SK-N-DZ (cell line): ENCODE measurements at regions not wholly inside any gene's neighbourhood (a gene's known extent, or its start where the extent isn't known, plus 50 kb on each side); places are given as distances from the start of the nearest gene placed in this dataset.

Experiments used
- DNase-seq: peaks from one replicate; pipeline ENCODE4 v3.0.0-alpha.2; 2015; ENCODE audit warnings: low spot score

- DNase-seq = peak; percentile 35
Measured at GRCh38 chr18:42261731-42262130, 306.7 kb downstream of the PIK3C3 start.

- no peak for DNase-seq
Measured at GRCh38 chr18:42264497-42264896, 309.5 kb downstream of the PIK3C3 start.

- no peak for DNase-seq
Measured at GRCh38 chr18:42268186-42268725, 313.2 kb downstream of the PIK3C3 start.

- peak; percentile 57 for DNase-seq
Measured at GRCh38 chr18:42268798-42269197, 313.8 kb downstream of the PIK3C3 start.

- no peak for DNase-seq
Measured at GRCh38 chr18:42271647-42272414, 316.8 kb downstream of the PIK3C3 start.

- peak; percentile 64 for DNase-seq
Measured at GRCh38 chr18:42274488-42275137, 319.6 kb downstream of the PIK3C3 start.

- DNase-seq = no peak
Measured at GRCh38 chr18:42275138-42275535, 320.1 kb downstream of the PIK3C3 start.

GRCh38 chr18:42275949-42276730 is 321.1 kb downstream of the PIK3C3 start:
- no peak for DNase-seq

GRCh38 chr18:42281124-42281523 is 326.1 kb downstream of the PIK3C3 start:
- no peak for DNase-seq

- no peak for DNase-seq
Measured at GRCh38 chr18:42281851-42282250, 326.8 kb downstream of the PIK3C3 start.

- DNase-seq = no peak
Measured at GRCh38 chr18:42287047-42287446, 332.0 kb downstream of the PIK3C3 start.

GRCh38 chr18:42288129-42288528 is 333.1 kb downstream of the PIK3C3 start:
- DNase-seq = no peak

GRCh38 chr18:42289526-42289925 is 334.5 kb downstream of the PIK3C3 start:
- DNase-seq = no peak

GRCh38 chr18:42290318-42291307 is 335.6 kb downstream of the PIK3C3 start:
- DNase-seq = no peak

- no peak for DNase-seq
Measured at GRCh38 chr18:42292654-42293053, 337.6 kb downstream of the PIK3C3 start.

- no peak for DNase-seq
Measured at GRCh38 chr18:42296192-42296591, 341.2 kb downstream of the PIK3C3 start.

- no peak for DNase-seq
Measured at GRCh38 chr18:42296723-42297122, 341.7 kb downstream of the PIK3C3 start.

- peak; percentile 82 for DNase-seq
Measured at GRCh38 chr18:42298759-42299675, 344.0 kb downstream of the PIK3C3 start.

GRCh38 chr18:42305869-42306593 is 351.0 kb downstream of the PIK3C3 start:
- peak; percentile 64 for DNase-seq
